GM18868 (cell line): ENCODE measurements at regions not wholly inside any gene's neighbourhood (a gene's known extent, or its start where the extent isn't known, plus 50 kb on each side); places are given as distances from the start of the nearest gene placed in this dataset.

Experiments
- ATAC-seq: cut with Tn5 transposase; IDR thresholded peaks from one replicate; pipeline ENCODE4 v1.9.1; 2021; ENCODE audit warnings: mild to moderate bottlenecking, moderate library complexity; ENCODE audit not compliant: unreplicated experiment

DNA sequence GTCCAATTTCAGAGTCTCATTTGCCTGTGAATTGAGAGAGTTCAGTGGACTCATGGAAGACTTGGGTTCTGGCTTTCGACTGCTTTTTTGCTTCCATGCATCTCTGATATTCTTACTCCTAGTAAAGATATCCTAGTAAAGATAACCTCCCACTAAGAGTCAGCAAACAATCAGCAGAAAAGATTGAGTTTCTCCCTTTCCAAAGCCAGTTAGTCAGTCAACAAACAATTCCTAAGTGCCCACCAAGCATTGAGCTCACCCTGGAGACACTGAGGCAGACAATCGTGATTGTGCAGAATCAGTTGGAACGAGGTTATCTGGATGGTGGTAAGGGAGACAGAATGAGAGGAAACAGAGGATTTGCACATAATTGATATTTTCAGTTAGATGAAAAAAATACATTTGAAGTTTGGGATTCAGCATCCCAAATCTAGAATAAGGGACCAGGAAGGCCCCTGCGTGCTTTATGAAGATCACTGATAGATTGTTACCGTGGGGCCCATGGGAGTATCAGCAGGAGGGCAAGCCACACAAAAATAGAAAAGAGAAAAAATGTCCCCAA, 99.7 kb upstream of the SLC38A2 start:
- ATAC-seq, result no peak

DNA sequence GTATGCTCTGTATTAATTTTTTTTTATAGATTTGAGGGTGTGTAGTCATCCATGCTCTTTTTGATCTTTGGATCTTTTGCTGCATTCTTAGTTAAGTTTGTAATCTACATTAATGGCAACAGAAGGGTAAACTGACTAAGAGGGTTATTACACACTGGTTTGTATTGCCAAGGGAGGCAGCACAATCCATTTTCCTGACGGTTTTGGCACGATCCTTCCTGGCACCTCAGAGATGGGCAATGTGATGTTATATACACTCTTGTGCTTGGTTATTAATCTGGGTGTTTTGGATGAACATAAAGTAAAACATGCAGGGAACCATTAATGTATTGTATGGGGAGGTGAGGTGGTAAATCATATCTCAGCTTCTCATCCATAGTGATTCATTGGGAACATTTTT, 98.8 kb upstream of the SLC38A2 start:
- ATAC-seq, result no peak

DNA sequence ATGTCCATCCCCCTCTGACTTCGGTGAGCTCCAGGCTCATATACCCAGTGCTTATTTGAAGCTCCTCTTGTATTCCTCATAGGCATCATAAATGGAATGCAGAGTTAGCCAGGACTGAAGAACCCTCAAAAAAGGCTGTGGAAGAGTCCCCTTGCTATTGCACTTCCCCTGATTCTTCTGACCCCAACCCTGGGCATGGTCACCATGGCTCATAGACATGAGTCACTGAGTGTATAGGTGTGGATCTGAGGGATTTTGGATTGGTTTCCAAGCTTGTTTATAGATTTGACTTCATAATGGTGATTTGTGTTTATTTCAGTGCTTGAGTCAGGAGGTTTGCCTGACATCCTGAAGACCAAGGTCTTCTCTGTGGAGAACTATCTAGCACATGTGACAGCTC, 98.4 kb upstream of the SLC38A2 start:
- ATAC-seq, result no peak

DNA sequence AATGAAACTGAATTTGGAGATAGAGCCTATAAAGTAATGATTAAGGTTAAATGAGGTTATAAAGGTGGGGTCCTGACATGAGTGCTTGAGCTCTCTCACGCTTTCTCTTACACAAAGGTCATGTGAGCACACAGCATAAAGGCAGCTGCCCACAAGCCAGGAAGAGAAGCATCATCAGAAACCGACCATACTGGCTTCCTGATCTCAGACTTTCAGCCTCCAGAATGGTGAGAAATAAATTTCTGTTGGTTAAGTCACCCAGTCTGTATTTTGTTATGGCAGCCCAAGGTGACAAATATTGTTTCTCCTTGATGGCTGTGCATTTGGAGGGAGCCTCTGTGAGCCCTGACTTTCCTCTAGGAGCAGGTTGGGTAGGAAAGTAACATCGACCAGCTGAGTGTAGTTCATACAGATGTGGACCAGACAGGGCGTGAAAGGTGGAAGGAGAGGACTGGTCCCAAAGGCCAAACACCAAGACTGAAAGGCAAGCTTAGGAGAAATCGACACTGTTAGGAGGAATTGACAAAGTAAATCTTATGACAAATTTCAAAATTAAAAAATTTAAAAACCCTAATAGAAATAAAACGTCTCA, 97.6 kb upstream of the SLC38A2 start:
- ATAC-seq, result peak; percentile 52

DNA sequence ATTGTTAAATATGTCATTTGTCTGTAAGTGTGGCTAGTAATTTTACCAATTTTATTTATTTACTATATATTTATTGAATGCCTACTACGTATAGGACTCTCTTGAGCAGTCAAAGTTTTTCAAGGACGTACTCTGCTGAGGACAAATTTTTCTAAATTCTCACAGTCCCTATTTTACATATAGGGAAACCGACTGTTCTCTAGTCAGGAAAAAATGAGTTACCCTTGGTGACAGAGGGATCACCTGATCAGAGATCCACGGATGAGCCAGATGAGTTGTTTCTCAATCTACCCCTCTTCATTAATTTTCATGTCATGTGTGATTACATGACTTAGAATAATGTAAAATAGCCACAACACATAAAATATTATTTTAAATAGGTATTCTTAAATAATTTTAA, 96.2 kb upstream of the SLC38A2 start:
- no peak for ATAC-seq

DNA sequence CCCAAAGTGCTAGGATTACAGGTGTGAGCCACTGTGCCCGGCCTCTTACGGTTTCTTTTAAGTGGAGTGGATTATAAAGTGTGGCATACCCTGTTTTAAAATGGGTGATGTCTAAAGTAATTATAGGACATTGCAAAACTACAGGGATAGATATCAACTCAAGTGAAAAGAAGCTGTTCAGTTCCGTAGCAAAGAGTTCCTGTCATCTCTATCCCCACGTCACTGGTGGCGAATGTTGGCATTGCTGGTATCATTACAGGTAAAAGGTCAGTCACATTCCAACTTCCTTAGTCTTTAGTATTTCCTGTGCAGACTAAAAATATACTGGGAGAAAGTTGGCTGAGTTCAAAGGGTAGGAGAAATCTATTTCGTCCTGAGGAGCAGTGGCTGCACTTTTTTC, 95.6 kb upstream of the SLC38A2 start:
- no peak for ATAC-seq

DNA sequence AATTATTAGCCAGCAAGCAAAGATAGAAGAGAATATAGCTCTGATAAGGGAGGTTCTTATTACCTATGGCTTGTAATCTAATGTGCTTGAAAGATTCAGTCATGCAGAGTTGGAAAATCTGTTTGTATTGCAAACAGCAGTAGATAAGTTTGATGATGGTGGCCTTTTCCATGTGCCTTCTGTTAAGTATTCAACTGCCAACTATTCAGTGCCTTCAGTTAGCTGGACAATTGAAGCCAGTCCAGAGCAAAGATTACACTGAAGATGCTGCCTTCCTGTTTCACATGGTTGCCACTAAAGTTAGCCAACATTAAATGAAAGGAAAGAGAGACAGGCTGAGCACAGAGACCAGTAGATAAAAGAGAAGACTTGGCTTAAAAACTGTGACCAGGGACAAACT, 92.7 kb upstream of the SLC38A2 start:
- ATAC-seq, result no peak

DNA sequence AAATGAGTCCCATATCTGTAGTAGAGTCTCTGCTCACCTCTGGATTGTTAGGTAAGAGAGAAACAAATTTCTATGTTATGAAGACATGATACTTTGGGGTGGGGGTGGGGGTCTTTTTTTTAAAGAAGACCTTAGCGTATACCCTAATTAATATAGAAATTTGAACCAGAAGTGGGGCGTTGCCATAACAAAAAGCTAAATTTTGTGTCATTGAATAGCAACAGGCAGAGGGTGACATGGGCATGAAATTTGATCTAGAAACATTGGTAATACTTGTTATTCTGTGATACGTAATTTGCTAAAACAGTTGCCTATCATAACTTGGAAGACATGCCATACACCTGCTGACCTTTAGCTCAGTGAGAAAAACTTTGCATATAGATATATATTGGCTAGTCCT, 92.3 kb upstream of the SLC38A2 start:
- ATAC-seq, result no peak

DNA sequence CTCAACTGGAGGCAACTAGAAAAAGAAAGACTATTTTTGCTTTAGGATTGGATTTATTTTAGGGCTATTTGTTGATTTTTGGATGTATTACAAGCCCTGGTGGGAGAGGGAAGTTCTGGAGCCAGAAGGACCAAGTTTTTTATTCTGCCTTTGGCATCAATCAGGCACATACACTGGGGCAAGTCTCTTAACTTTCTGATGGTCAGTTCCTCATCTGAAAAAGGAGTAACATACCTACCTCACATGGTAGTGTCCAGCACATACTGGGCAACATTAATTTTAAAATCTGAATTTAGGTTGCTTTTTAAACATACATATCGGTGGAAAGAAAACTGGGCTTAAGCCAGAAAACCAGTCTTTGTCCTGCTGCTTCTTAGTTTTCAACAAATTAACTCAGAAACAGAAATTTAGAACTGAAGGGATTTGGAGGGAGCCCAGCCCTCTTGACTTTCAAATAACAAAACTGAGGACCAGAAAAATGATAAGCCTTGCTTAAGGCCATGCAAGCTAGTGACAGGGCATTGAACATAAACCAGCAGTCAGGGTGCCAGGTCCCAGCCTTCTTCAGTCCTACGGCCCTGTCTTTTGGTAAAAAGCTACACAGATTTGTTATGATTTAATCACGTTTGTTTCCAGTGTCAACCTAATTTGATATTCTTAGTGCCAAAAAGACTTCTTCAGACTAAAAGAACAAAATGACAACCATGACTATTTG, 90.2 kb upstream of the SLC38A2 start:
- ATAC-seq, result no peak

DNA sequence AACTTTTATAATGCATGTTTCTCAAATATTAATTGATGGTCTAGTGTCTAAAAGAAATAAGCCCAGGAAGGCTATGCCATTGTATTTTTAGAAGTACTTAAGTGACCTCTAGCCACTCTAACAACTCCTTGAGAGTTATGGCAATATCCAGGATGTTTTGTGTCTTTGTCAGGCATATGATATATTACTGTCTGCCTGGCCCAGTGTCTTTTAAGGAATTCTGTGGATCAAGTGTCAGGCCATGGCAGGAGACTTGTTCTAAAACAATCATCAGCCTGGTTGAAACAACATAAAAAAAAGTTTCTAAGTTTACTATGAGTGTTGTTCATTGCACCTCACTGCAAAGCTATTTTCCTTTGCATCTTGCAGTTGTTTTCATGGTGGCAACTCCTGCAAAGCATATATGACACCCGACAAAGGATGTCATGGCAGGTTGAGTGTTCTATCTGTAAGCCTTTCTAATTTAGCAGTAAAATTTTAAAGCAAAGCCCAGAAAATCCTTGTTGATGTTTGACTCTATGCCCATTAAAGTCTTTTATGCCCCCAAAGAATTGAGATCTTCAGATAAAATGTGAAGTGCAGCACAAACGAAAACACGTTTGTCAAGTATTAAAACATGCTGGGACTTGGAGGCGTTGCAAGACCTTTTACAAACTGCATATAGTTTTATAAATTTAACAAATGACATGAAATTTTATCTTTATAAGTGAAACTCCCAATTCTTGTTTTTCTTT, 89.5 kb upstream of the SLC38A2 start:
- no peak for ATAC-seq

DNA sequence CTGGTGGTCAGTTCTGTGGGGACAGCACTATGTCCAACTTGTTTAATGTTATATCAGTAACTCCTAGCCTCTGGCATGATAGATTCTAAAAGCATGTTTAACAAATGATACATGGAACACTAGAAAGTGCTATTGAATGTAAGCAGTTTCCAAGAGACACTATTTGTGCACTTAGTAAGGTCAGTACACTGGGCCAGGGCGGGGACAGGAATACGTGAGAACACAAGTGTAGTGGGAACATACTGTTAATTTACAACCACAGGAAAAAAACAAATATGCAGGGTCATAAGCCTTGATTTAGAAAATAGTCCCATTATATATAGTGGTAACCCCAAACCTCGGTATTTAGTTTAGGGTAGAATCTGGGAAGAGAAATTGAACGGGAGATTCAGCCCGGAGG, 88.9 kb upstream of the SLC38A2 start:
- no peak for ATAC-seq

DNA sequence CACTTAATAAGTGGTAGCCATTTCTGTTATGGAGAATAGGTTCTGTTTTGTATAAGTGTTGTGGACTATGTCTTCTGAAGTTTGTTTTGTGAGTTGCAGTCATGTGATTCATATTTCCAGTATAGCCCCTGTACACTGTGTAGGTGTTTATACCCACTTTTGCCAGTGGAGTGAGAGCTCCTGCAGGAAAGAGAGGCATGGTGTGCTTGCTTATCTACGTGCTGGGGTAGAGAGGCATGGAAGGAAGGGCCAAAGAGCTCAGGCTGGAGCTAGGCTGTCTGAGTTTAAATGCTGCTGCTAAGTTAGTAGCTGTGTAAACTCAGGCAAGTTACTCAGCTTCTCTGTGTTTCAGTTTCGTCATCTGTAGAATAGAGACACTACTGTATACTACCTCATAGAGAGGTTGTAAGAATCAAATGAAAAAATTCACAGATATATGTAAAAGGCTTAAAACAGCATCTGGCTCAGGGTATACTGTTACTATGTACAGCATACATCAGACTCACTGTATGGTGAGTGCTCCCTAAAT, 88.2 kb upstream of the SLC38A2 start:
- peak; percentile 61 for ATAC-seq

DNA sequence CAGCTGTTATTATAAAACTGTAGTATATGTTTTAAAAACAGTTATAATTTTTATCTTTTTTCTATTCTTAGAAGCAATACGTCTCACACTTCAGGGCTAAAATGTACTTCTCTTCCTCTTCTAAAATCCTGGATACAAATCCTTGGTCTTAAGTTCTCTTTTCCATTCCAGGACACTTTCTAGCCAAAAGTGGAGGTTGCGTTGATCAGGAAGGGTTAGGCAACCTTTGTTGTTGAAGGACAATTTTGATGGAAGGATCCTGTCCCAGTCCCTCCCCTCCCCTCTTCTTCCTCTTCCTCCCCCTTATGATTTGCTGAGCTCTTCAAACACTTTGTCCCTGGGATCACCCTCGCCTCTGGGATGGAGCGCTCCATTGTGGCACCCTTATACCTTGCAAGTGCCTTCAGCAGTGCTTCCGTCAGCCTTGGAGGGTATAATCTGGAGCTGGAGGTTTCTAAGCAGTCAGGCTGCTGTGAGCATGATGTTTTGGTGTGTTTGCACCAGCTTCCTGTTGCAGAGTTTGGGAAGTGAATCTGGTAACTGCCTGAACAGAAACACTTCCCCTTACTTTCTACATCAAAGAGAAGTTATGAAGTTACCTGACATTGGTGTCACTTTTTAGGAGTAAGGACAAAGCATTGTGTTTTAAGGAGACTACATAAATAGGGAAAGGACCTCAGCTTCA, 87.4 kb upstream of the SLC38A2 start:
- peak; percentile 72 for ATAC-seq

DNA sequence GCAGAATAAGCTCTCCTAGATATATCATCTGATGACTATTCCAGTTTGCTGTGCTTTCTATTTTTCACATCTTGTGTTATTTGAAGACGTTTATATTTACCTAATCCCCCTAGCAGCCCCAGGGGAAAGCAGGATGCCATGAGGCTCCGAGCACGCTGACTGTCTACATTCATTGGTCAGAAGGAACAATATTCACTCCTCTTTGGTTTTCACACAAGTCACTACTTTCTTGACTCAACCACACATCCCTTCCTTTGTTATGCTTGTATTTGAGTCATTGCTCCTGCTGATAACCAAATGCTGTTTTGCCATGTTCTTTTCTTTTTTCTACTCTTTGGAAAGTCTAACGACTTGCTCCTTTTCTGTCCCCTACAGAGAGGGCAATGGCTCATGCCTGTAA, 86.5 kb upstream of the SLC38A2 start:
- ATAC-seq, result no peak

DNA sequence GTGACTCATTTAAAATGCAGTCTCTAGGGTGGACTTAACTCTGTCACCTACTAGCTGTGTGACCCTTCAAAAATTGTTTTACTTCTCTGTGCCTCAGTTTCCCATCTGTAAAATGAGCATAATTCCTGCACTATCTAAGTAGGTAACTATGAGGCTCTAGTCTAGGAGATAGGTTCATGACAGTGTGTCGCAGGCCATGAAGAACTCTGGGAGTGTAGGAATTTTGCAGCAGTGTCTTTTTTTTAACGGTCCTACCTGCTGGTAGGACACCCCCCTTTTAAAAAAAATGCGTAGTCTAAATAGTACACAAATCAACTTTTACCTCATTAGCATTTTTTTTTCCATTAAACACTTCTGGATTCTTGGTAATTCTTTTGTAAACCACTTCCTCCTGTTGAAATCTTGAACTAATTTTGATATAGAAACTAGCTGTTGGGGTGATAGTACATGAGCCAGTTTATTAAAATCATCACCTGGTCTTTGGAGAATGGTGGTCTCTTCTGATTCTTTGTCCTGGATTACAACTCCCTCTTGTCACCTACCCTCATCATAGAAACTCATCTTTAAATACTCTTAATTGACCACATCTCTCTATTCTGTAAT, 86.0 kb upstream of the SLC38A2 start:
- ATAC-seq, result no peak

DNA sequence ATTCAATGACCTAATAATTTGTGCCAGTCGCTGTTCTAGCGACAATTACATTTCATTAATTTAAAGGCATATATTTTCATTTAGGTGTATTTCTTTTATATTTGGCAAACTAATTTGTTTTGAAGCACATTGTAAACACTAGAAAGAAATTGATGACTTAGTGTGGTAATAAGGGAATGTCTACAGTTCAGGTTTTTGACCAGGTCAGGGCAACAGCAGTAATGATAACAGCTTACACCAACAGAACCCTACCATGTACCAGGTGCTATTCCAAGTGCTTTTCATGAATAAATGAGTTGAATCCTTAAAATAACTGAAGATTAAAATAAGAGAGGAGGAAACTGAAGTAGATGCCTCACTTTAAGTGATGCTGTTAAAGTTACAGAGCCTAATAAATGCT, 85.4 kb upstream of the SLC38A2 start:
- no peak for ATAC-seq

DNA sequence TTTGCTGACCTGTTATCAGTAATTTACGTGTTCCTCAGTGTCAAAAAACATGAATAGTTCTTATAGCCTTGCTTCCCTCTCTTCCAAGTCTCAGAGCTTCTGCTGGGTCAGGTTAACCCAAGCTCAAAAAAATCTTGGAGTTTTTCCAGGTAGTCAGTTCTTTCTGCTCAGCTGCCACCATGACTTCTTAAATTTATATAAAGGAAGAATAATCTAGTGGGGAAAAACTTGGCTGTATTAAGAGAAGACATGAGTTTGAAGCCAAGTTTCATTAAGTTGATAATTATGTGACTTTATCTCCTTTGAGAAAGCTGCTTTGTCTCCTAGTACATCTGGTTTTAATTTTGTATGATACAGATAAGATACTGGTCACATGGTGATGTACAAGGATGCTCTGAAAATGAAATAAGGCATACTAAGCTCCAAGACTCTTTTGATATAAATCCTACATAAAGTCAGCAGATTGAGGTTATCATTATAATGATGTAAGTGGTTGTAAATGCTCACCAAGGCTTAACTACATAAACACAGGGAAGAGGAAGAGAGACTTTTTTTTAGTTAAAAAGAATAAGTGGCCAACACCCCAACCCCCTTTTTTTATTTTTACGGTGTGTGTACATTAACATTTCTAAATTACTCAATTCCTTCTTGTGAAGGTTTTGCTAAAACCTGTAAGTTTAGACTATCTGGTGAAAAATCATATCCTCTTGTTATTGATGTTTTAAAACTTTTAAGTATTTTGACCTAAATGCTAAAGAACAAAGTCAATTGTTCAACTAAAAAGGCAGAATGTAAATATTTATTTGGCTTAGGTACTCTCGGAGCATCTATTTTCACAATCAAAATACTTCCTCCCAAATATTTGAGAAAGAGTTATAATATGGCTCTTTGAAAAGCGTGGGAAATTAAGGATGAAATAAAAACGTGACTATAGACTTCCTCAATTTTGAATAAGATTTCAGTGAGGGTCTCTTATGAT, 84.1 kb upstream of the SLC38A2 start:
- ATAC-seq, result no peak

DNA sequence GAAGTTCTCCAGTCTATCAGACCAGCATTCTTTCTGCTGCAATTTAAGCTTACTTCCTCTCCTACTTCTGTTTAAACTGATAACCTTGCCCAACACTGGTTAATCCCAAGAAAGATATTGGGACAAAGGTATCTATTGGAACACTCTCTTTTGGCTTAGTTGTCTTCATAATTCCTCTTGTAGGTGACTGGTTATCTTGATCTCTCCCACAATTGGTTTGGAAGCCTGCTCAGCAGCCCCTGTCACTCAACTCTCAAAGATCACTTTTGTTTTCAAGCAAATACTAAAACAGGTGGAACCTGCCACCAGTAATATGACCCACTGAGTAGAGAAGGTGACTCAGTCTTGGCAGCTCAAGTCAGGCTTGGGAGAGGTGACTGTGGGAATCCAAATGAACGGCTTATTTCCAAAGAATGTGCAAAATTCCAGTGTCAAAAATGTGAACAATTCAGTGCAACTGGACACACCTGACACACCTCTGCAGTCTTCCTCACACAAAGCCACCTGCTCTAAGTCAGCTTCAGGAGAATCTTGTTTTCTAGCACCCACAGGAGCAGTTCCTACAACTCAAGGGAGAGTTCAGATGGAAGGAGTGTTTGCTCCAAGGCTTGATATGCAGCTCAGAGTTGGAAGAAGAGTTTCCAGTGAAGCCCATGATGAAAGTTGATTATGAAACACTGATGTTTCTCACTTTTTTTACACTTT, 83.2 kb upstream of the SLC38A2 start:
- ATAC-seq, result no peak

DNA sequence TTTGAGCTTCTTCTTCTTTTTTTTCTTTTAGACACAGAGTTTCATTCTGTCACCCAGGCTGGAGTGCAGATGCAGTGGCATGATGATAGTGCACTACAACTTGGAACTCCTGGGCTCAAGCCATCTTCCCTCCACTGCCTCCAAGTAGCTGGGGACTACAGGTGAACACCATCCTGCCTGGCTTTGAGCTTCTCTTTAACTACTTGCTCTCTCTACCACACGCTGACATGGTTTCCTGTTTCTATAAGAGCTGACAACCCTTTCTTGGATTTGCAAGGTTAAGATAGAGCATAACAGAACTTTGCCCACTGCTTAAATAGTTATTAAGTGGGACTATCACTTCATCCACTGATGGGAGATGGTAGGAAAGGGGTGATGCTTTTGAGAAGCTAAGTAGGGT, 82.4 kb upstream of the SLC38A2 start:
- no peak for ATAC-seq
